ENCODE measurements at regions not wholly inside any gene's neighbourhood (a gene's known extent, or its start where the extent isn't known, plus 50 kb on each side); places are given as distances from the start of the nearest gene placed in this dataset.
A peak's percentile ranks its signal among the peaks of the same experiment; 100 is the strongest.

DNA sequence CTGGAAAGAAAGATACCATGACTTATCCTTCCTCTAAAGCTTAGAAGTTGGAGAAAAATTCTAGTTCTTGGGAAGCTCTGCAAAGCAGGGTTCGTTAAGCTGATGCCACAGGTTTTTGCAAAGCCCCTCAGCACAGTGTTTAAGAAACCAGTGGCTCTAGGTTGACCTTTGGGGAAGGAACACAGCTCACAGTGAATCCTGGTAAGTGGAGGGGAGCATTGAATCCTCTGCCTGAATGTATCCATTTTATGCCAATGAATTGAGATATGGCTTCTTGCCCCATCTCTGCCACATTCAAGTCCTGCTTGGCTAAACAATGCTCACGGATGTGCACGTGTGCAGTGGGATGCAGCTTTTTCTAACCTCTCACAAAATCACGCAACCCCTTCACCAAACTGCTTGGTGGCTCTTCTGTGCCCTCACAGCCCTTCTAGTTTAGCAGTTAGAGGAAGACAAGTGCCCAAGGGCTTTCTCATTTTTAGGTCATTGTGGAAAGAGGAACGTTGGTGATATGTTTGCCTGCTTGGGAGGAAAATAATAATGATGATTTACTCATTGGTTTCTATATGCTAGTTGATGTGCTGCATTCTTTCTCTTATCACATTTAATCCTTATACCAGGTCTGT, 111.3 kb downstream of the DAD1 start:
- DNase-seq (ENCODE audit: extremely low read depth, low read depth): no peak
- no peak for TF ChIP-seq CTCF (IDR thresholded peaks at IDR 0.05; ENCODE audit: low read depth, low read length)

- no peak for DNase-seq (ENCODE audit: extremely low read depth, low read depth)
Observed at GRCh38 chr14:22476887-22477286, 112.1 kb downstream of the DAD1 start.

DNA sequence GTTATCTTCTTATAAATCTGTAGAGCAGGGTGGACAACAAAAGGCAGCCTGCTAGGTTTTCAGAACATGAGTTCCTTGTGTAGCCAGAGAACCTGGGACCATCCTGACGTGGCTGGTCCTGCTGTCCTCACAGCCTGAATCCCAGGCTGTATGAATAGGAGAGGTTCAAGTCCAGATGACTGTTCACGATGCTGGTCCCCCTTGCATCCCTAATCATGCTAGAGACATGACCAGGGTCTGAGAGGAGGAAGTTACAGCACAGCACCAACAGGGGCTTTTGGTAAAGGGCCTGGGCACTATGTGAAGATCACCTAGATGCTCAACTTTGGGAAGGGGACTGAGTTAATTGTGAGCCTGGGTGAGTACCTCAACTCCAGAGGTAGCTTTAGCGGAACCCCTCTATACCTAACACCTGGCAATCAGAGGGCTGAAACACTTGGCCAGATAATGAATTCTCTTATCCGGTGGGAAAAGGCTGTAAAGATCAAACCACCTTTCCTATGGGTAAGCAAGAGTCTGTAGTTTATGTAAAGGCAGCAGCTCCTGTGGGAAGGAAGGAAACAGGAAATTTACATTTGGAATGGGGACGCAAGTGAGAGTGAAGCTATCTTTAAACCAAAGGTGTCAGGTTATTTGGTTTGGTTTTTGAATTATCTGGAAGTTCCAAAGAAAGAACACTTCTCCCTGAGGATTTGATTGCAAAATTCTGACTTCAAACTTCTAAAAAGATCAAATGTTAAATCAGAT, 112.8 kb downstream of the DAD1 start:
- no peak for TF ChIP-seq CTCF (IDR thresholded peaks at IDR 0.05; ENCODE audit: low read depth, low read length)
- DNase-seq (ENCODE audit: extremely low read depth, low read depth): no peak

More at GRCh38 chr14:22476887-22477286, 112.1 kb downstream of the DAD1 start:
- TF ChIP-seq CTCF (IDR thresholded peaks at IDR 0.05; ENCODE audit: low read depth, low read length): no peak

DNA sequence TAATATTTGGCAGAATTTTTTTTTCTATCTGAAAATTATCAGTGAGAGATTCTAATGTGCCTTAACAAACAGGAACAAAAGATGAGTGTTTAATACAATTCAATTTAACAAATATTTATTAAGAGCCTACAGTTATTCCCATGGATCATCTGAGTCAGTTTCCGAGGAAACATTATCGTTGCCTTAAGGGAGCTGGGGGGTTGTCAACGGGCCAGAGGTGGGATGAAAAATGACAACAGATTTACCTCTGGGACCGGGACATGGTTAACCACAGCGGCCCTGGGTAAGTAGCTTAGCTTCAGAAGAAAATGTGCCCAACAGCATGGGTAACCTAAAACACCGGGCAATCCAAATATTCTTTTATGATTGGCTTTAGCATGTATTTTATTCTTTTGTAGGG, 113.6 kb downstream of the DAD1 start:
- DNase-seq (ENCODE audit: extremely low read depth, low read depth): no peak
- TF ChIP-seq CTCF (IDR thresholded peaks at IDR 0.05; ENCODE audit: low read depth, low read length): no peak

GRCh38 chr14:22474730-22475351, 114.2 kb downstream of the DAD1 start:
- no peak for TF ChIP-seq CTCF (IDR thresholded peaks at IDR 0.05; ENCODE audit: low read depth, low read length)
- DNase-seq (ENCODE audit: extremely low read depth, low read depth): no peak

DNA sequence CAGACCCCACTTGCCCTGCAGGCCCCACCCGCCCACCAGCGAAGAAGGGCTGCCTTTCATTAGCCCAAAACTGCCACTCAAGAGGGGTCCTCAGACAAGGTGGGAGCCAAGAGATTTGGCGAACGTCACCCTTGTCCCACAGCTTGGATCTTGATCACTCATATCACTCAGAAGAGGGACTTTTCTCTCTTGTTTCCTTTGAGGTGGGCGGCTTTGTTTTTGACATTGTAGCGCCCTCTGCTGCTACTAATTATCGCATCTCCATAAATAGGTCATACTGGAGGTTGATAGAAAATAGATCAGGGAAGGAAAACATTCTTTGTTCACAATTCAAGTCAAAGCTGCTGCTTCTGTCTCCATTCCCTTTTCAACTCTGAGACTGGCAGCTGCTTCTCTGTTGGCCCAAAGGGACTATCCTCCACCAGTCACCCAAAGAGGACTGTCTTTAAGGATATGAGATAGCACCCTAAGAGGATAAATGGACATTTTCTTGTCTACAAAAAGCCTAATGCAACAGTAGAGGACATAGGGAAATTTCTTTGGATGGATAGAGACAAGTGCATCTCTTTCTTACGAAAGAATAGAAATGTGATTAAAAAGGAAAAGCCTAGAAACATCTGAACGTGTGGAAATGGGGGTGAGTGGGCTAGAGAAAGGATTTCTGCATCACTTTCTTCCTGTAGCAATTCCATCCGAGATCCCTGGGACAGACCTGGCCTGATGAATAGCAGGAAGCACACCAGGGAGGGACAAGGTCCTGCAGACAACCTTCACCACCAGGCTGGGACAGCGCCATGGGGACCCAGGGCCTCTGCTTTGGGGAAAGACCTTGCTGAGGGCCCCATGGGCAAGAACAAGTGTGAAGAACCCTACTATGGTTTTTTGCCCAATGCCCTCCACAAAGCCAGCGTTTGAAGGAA, 115.8 kb downstream of the DAD1 start:
- TF ChIP-seq CTCF (IDR thresholded peaks at IDR 0.05; ENCODE audit: low read depth, low read length): peak; percentile 33
- no peak for DNase-seq (ENCODE audit: extremely low read depth, low read depth)

Data from AG09319 (cell line).